ENCODE measurements at regions not wholly inside any gene's neighbourhood (a gene's known extent, or its start where the extent isn't known, plus 50 kb on each side); places are given as distances from the start of the nearest gene placed in this dataset.
"Not testable (repeated sequence)": the region's sequence is repeated elsewhere in the genome, so short reads cannot be mapped to it uniquely, and the experiment has no call there.

- Histone ChIP-seq H3K4me1 (no peaks in the 10 kb centered on the region), H3K36me3 (no peaks in the 10 kb centered on the region), H3K27me3 (replicated peaks in 1 of 7) (no peaks in the 10 kb centered on the region), H3K9me3 (peaks cover 0 to 8% (median 0%) of the 10 kb centered on the region in 8 donors), H3K4me3 (no peak overlapping the region), H3K27ac (no peak overlapping the region)
- DNase-seq = no peak
- intact Hi-C loops (cut with DNase I; ENCODE audit: low total_unique reads) = no loop called here
- TF ChIP-seq POLR2AphosphoS5 (IDR thresholded peaks at IDR 0.05) (no peak), POLR2A (IDR thresholded peaks at IDR 0.05) (no peak), CTCF (IDR thresholded peaks at IDR 0.05 in 8 of 11, conservative IDR thresholded peaks at IDR 0.05 in 3 of 11) (no peak)
- 70 to 81% (median 73%) methylated on average over 3 of the region's 3 CpGs for WGBS, 5 donors
Measured at GRCh38 chr21:18725653-18726052, 322.1 kb upstream of the TMPRSS15 start.

- no peak overlapping the region for H3K4me3 ChIP-seq
- H3K27ac ChIP-seq = no peak overlapping the region
- DNase-seq = no peak
- intact Hi-C loops (cut with DNase I; ENCODE audit: low total_unique reads) = no loop called here
- H3K36me3 ChIP-seq = no peaks in the 10 kb centered on the region
- H3K9me3 ChIP-seq = no peaks in the 10 kb centered on the region
- H3K4me1 ChIP-seq = no peaks in the 10 kb centered on the region
- no peaks in the 10 kb centered on the region for H3K27me3 ChIP-seq (replicated peaks in 1 of 7)
- WGBS, 5 donors = 81 to 90% (median 85%) methylated on average over 5 of the region's 5 CpGs
- TF ChIP-seq CTCF (IDR thresholded peaks at IDR 0.05 in 8 of 11, conservative IDR thresholded peaks at IDR 0.05 in 3 of 11) = no peak
- TF ChIP-seq POLR2A (IDR thresholded peaks at IDR 0.05) = no peak
- no peak for TF ChIP-seq POLR2AphosphoS5 (IDR thresholded peaks at IDR 0.05)
Measured at GRCh38 chr21:18741954-18742353, 338.4 kb upstream of the TMPRSS15 start.

GRCh38 chr21:18743531-18743930 lies 339.9 kb upstream of the TMPRSS15 start:
- H3K9me3 ChIP-seq = no peaks in the 10 kb centered on the region
- H3K4me1 ChIP-seq = no peaks in the 10 kb centered on the region
- no peaks in the 10 kb centered on the region for H3K36me3 ChIP-seq
- TF ChIP-seq POLR2AphosphoS5 (IDR thresholded peaks at IDR 0.05) (no peak), CTCF (IDR thresholded peaks at IDR 0.05 in 8 of 11, conservative IDR thresholded peaks at IDR 0.05 in 3 of 11) (no peak), POLR2A (IDR thresholded peaks at IDR 0.05) (no peak)
- H3K27me3 ChIP-seq (replicated peaks in 1 of 7) = no peaks in the 10 kb centered on the region
- no peak for DNase-seq
- intact Hi-C loops (cut with DNase I; ENCODE audit: low total_unique reads) = no loop called here
- H3K4me3 ChIP-seq = no peak overlapping the region
- 56 to 77% (median 59%) methylated on average over 1 of the region's 1 CpG for WGBS, 5 donors
- no peak overlapping the region for H3K27ac ChIP-seq

GRCh38 chr21:18744840-18745239 lies 341.3 kb upstream of the TMPRSS15 start:
- no peak overlapping the region for H3K4me3 ChIP-seq
- peaks cover 0 to 3% (median 0%) of the 10 kb centered on the region in 8 donors for H3K9me3 ChIP-seq
- WGBS, 5 donors = 31 to 62% (median 48%) methylated on average over 2 of the region's 2 CpGs
- TF ChIP-seq POLR2A (IDR thresholded peaks at IDR 0.05) (no peak), CTCF (IDR thresholded peaks at IDR 0.05 in 8 of 11, conservative IDR thresholded peaks at IDR 0.05 in 3 of 11) (no peak), POLR2AphosphoS5 (IDR thresholded peaks at IDR 0.05) (no peak)
- no peaks in the 10 kb centered on the region for H3K4me1 ChIP-seq
- no peak for DNase-seq
- H3K27me3 ChIP-seq (replicated peaks in 1 of 7) = no peaks in the 10 kb centered on the region
- no peak overlapping the region for H3K27ac ChIP-seq
- intact Hi-C loops (cut with DNase I; ENCODE audit: low total_unique reads) = no loop called here
- H3K36me3 ChIP-seq = no peaks in the 10 kb centered on the region

- 87 to 92% (median 90%) methylated on average over 15 of the region's 15 CpGs for WGBS, 5 donors
Measured at GRCh38 chr21:18752894-18753293, 349.3 kb upstream of the TMPRSS15 start.

GRCh38 chr21:18756272-18756671 lies 352.7 kb upstream of the TMPRSS15 start:
- H3K9me3 ChIP-seq = peaks cover 0 to 20% (median 0%) of the 10 kb centered on the region in 8 donors
- H3K27me3 ChIP-seq (replicated peaks in 1 of 7); intact Hi-C loops (cut with DNase I; ENCODE audit: low total_unique reads); H3K27ac ChIP-seq; H3K4me1 ChIP-seq; H3K36me3 ChIP-seq; DNase-seq; H3K4me3 ChIP-seq: not testable (repeated sequence)
- WGBS, 5 donors = 56 to 77% (median 68%) methylated on average over 4 of the region's 4 CpGs

More at GRCh38 chr21:18752894-18753293, 349.3 kb upstream of the TMPRSS15 start:
- H3K4me3 ChIP-seq; H3K36me3 ChIP-seq; H3K27me3 ChIP-seq (replicated peaks in 1 of 7); H3K27ac ChIP-seq; DNase-seq; H3K4me1 ChIP-seq; intact Hi-C loops (cut with DNase I; ENCODE audit: low total_unique reads): not testable (repeated sequence)
- peaks cover 0 to 24% (median 4%) of the 10 kb centered on the region in 8 donors for H3K9me3 ChIP-seq
